CD4-positive, alpha-beta T cell (primary cell): ENCODE measurements at regions not wholly inside any gene's neighbourhood (a gene's known extent, or its start where the extent isn't known, plus 50 kb on each side); places are given as distances from the start of the nearest gene placed in this dataset.

Source experiments
- ATAC-seq: fragments of 200-7000 bp; cut with Tn5 transposase; one replicate; pipeline ENCODE4 v1.10.0; 2022; ENCODE audit warnings: mild to moderate bottlenecking; ENCODE audit not compliant: poor library complexity
- CTCF ChIA-PET: fragments of 350-600 bp; sonication (Branson Sonifier 250); formaldehyde crosslinking; loops from one replicate; lab custom pipeline; 2021; ENCODE audit warnings: antibody characterized with exemption, inconsistent platforms; lab: Charles Lee
- POLR2A ChIA-PET: fragments of 350-600 bp; sonication (Branson Sonifier 250); formaldehyde crosslinking; loops from one replicate; lab custom pipeline; 2021; ENCODE audit warnings: antibody characterized with exemption, inconsistent platforms; lab: Charles Lee
- DNase-seq, 14 experiments: peaks; one replicate each; pipeline ENCODE4 v3.0.0-alpha.2; 2013 to 2020; ENCODE audit warnings: mixed read lengths in 2 of 14
- H3K27ac ChIP-seq, 2 donors: one replicate each; pipeline versions ENCODE4 v1.5.1 to v1.7.0; 2013; ENCODE audit warnings: low read length in 2 of 2, low read depth in 1 of 2, mild to moderate bottlenecking in 1 of 2
- H3K27me3 ChIP-seq, 2 experiments: 1 replicate in 1 of 2; 2 replicates in 1 of 2; pipeline versions ENCODE4 v1.6.1 to v1.7.0; 2013; ENCODE audit warnings: low read length in 2 of 2, control low read depth in 1 of 2, mild to moderate bottlenecking in 1 of 2, moderate library complexity in 1 of 2; ENCODE audit not compliant: insufficient read depth in 2 of 2, control insufficient read depth in 1 of 2
- H3K36me3 ChIP-seq: one replicate; pipeline ENCODE4 v1.6.1; 2013; ENCODE audit warnings: low read length, control low read depth; ENCODE audit not compliant: insufficient read depth
- H3K4me1 ChIP-seq: one replicate; pipeline ENCODE4 v1.6.1; 2013; ENCODE audit warnings: low read length, control low read depth; ENCODE audit not compliant: insufficient read depth
- H3K4me3 ChIP-seq: one replicate; pipeline ENCODE4 v1.5.1; 2013; ENCODE audit warnings: mild to moderate bottlenecking, low read length, moderate library complexity
- H3K9me3 ChIP-seq, 2 experiments: 1 replicate in 1 of 2; 2 replicates in 1 of 2; pipeline versions ENCODE4 v1.6.1 to v1.7.0; 2013; ENCODE audit warnings: low read length in 2 of 2, mild to moderate bottlenecking in 2 of 2, control low read depth in 1 of 2, moderate library complexity in 1 of 2; ENCODE audit not compliant: control insufficient read depth in 1 of 2, insufficient read depth in 1 of 2
- H3K27ac Mint-ChIP-seq: one replicate; pipeline ENCODE4 v1.8.0; 2020; ENCODE audit warnings: mixed read lengths
- H3K27me3 Mint-ChIP-seq: one replicate; pipeline ENCODE4 v1.8.0; 2021; ENCODE audit warnings: mixed read lengths
- H3K36me3 Mint-ChIP-seq: one replicate; pipeline ENCODE4 v1.8.0; 2021; ENCODE audit warnings: low read depth, mixed read lengths
- H3K4me1 Mint-ChIP-seq: one replicate; pipeline ENCODE4 v1.8.0; 2021; ENCODE audit warnings: low read depth, mixed read lengths
- H3K4me3 Mint-ChIP-seq: one replicate; pipeline ENCODE4 v1.8.0; 2020; ENCODE audit warnings: mild to moderate bottlenecking, mixed read lengths
- H3K9me3 Mint-ChIP-seq: one replicate; pipeline ENCODE4 v1.8.0; 2020; ENCODE audit warnings: mixed read lengths
- intact Hi-C, 2 experiments: fragments of 100-400 bp; cut with DNase I in 1 of 2; cut with micrococcal nuclease in 1 of 2; formaldehyde crosslinking; loops; one replicate each; pipeline versions ENCODE4 v1.15.1 to v1.9.0; 2023 to 2025; cut with DNase I, micrococcal nuclease
- TF ChIP-seq, protein P1 (sequence below): fragments of 200-600 bp; IDR thresholded peaks from one replicate; pipeline ENCODE4 v1.8.0; 2022; ENCODE audit warnings: antibody characterized with exemption, mild to moderate bottlenecking

DNA sequence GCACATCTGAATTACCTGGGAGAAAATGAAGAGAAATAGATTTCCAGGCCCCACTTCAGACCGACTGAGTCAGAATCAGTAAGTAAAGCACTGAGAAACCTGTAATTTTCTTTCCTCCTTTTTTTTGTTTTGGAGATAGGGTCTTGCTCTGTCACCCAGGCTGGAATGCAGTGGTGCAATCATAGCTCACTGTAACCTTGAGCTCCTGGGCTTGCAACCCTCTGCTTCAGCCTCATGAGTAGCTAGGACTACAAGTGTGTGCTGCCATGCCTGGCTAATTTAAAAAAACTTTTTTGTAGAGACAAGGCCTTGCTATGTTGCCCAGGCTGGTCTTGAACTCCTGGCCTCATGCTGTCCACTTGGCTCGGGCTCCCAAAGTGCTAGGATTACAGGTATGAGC, 260.2 kb downstream of the STK31 start:
- no peaks in the 10 kb centered on the region for H3K36me3 ChIP-seq
- no peaks in the 10 kb centered on the region for H3K9me3 ChIP-seq
- no peaks in the 10 kb centered on the region for H3K4me1 Mint-ChIP-seq
- TF ChIP-seq, protein P1, sequence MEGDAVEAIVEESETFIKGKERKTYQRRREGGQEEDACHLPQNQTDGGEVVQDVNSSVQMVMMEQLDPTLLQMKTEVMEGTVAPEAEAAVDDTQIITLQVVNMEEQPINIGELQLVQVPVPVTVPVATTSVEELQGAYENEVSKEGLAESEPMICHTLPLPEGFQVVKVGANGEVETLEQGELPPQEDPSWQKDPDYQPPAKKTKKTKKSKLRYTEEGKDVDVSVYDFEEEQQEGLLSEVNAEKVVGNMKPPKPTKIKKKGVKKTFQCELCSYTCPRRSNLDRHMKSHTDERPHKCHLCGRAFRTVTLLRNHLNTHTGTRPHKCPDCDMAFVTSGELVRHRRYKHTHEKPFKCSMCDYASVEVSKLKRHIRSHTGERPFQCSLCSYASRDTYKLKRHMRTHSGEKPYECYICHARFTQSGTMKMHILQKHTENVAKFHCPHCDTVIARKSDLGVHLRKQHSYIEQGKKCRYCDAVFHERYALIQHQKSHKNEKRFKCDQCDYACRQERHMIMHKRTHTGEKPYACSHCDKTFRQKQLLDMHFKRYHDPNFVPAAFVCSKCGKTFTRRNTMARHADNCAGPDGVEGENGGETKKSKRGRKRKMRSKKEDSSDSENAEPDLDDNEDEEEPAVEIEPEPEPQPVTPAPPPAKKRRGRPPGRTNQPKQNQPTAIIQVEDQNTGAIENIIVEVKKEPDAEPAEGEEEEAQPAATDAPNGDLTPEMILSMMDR = no peak
- CTCF ChIA-PET = no interaction called here
- H3K9me3 Mint-ChIP-seq = no peaks in the 10 kb centered on the region
- no peaks in the 10 kb centered on the region for H3K27me3 ChIP-seq
- no peaks in the 10 kb centered on the region for H3K4me1 ChIP-seq
- no peak overlapping the region for H3K4me3 ChIP-seq
- no peak overlapping the region for H3K27ac Mint-ChIP-seq
- no peak overlapping the region for H3K27ac ChIP-seq
- POLR2A ChIA-PET = no interaction called here
- intact Hi-C loops = no loop called here
- no peak overlapping the region for H3K4me3 Mint-ChIP-seq
- H3K27me3 Mint-ChIP-seq = peaks cover 9% of the 10 kb centered on the region
- no peaks in the 10 kb centered on the region for H3K36me3 Mint-ChIP-seq
- no peak for DNase-seq
- ATAC-seq = no peak

DNA sequence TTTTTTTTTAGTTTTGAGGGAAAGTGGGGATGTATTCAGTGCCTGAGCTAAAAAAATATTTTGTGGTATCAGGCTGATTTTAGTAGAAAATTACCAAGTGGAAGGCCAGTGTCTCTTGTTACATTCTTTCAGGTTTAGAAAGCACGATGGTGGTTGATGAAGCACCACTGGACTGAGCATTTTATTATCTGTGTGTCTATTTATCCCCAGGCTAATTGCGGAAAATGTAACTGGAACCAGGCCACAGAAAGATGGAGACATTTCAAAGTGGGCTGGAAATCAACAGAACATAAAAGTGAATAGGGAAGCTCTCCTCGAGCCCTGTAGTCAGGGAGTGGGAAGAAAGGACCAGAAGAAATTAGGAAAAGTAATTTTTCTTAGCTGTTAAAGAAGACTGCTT, 261.0 kb downstream of the STK31 start:
- no peaks in the 10 kb centered on the region for H3K27me3 ChIP-seq
- no peaks in the 10 kb centered on the region for H3K36me3 Mint-ChIP-seq
- no peak overlapping the region for H3K4me3 ChIP-seq
- H3K4me1 Mint-ChIP-seq = no peaks in the 10 kb centered on the region
- no peaks in the 10 kb centered on the region for H3K9me3 Mint-ChIP-seq
- ChIA-PET POLR2A (no interaction called here), CTCF (no interaction called here)
- TF ChIP-seq, protein P1 = no peak
- no peak overlapping the region for H3K27ac Mint-ChIP-seq
- peaks cover 9% of the 10 kb centered on the region for H3K27me3 Mint-ChIP-seq
- no peak overlapping the region for H3K27ac ChIP-seq
- H3K4me1 ChIP-seq = no peaks in the 10 kb centered on the region
- DNase-seq = no peak
- no peak overlapping the region for H3K4me3 Mint-ChIP-seq
- intact Hi-C loops = no loop called here
- no peaks in the 10 kb centered on the region for H3K36me3 ChIP-seq
- H3K9me3 ChIP-seq = no peaks in the 10 kb centered on the region
- no peak for ATAC-seq

DNA sequence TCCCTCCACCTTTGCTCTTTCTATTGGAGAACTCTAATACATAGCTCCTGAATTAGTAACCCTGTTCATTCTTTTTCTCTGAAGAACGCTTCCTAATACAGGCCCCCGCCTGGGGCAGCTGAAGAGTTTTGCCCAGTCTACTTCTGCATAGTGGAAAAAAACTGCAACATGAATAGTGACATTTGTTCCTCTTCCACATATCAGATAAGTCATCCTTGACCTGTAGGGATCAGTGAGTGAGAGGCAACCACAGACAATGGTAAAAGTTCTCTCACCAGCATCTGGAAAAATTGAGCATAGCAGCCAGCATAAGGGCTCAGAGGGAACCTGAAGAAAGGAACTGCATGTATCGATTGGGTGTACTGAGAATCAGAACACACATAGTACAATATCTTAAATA, 262.0 kb downstream of the STK31 start:
- no peak for DNase-seq
- intact Hi-C loops = no loop called here
- H3K36me3 Mint-ChIP-seq = no peaks in the 10 kb centered on the region
- Histone ChIP-seq H3K27ac (no peak overlapping the region), H3K27me3 (no peaks in the 10 kb centered on the region), H3K4me1 (no peaks in the 10 kb centered on the region), H3K9me3 (no peaks in the 10 kb centered on the region), H3K4me3 (no peak overlapping the region), H3K36me3 (no peaks in the 10 kb centered on the region)
- no peak for ATAC-seq
- peaks cover 3% of the 10 kb centered on the region for H3K27me3 Mint-ChIP-seq
- H3K27ac Mint-ChIP-seq = no peak overlapping the region
- no peaks in the 10 kb centered on the region for H3K4me1 Mint-ChIP-seq
- ChIA-PET POLR2A (no interaction called here), CTCF (no interaction called here)
- no peaks in the 10 kb centered on the region for H3K9me3 Mint-ChIP-seq
- TF ChIP-seq, protein P1 = no peak
- H3K4me3 Mint-ChIP-seq = no peak overlapping the region
